ENCODE measurements at regions not wholly inside any gene's neighbourhood (a gene's known extent, or its start where the extent isn't known, plus 50 kb on each side); places are given as distances from the start of the nearest gene placed in this dataset.

DNA sequence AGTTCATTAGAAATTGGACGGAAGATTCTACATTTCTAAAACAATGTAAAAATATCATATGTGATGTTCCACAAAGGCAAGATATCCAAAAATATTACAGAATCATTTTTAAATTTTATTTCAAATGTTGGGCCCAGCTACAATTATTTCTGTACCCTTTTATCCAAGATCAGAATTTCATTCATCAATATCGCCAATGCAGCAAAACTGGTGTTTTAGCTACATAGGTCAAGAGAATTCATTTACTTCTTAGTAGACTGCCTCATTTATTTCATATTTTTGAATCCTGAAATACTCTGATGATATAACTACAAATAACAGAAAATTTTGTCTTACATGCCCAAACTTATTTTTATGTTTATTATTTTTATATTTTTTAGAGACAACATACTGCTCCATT lies 143.1 kb downstream of the CMPK2 start:
- WGBS = 96% methylated on average over 2 of the region's 2 CpGs
- no peaks in the 10 kb centered on the region for H3K9me3 ChIP-seq
- intact Hi-C loops (cut with DNase I) = no loop called here
- H3K36me3 ChIP-seq = no peaks in the 10 kb centered on the region
- H3K4me1 ChIP-seq = no peaks in the 10 kb centered on the region
- no peak overlapping the region for H3K4me3 ChIP-seq
- TF ChIP-seq POLR2A (IDR thresholded peaks at IDR 0.05; ENCODE audit: low read depth) = no peak
- no peaks in the 10 kb centered on the region for H3K27me3 ChIP-seq
- no peak overlapping the region for H3K27ac ChIP-seq (replicated peaks in 1 of 4)
- DNase-seq (ENCODE audit: extremely low spot score) = no peak

DNA sequence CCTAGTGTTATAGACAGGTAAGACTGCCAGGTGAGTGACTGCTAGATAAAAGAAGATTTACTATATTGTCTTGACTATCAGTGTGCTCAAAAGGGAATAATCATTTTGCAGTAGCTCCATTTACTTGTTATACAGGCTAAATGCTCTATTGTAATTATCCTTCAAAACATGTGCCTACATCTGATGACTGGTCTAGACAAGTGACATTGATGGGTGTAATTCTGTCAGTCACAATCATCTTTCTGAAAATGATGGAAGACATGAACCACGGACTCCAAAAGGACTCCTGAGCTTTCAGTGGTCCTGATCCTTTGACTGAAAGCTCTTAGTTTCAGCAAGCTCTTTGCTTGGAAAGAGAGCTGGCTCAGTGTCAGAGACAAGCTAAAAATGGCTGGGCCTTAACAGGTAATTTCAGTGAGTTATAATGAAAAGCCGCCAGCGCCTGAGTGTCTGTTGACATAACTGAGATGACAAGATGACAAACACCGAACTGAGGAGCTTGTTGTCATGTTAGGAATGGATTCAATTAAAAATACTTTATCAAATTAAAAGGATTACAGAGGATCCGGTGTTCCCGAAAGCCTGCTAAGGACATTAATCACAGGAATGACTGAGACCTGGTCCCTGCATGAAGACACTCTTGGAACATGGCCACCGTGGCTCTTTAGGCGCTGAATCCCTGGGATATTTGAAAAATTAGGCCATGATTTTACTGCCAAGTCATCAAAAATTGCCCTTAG lies 141.7 kb downstream of the CMPK2 start:
- DNase-seq (ENCODE audit: extremely low spot score) = no peak
- no peak overlapping the region for H3K4me3 ChIP-seq
- TF ChIP-seq POLR2A (IDR thresholded peaks at IDR 0.05; ENCODE audit: low read depth) (no peak), POLR2AphosphoS5 (IDR thresholded peaks at IDR 0.05) (no peak), EP300 (IDR thresholded peaks at IDR 0.05) (no peak)
- TF ChIP-seq, protein P1, sequence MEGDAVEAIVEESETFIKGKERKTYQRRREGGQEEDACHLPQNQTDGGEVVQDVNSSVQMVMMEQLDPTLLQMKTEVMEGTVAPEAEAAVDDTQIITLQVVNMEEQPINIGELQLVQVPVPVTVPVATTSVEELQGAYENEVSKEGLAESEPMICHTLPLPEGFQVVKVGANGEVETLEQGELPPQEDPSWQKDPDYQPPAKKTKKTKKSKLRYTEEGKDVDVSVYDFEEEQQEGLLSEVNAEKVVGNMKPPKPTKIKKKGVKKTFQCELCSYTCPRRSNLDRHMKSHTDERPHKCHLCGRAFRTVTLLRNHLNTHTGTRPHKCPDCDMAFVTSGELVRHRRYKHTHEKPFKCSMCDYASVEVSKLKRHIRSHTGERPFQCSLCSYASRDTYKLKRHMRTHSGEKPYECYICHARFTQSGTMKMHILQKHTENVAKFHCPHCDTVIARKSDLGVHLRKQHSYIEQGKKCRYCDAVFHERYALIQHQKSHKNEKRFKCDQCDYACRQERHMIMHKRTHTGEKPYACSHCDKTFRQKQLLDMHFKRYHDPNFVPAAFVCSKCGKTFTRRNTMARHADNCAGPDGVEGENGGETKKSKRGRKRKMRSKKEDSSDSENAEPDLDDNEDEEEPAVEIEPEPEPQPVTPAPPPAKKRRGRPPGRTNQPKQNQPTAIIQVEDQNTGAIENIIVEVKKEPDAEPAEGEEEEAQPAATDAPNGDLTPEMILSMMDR (IDR thresholded peaks at IDR 0.05) = no peak
- no peaks in the 10 kb centered on the region for H3K9me3 ChIP-seq
- H3K36me3 ChIP-seq = no peaks in the 10 kb centered on the region
- no peak overlapping the region for H3K27ac ChIP-seq (replicated peaks in 1 of 4)
- H3K27me3 ChIP-seq = no peaks in the 10 kb centered on the region
- WGBS = 63% methylated on average over 8 of the region's 8 CpGs
- no peaks in the 10 kb centered on the region for H3K4me1 ChIP-seq
- intact Hi-C loops (cut with DNase I) = no loop called here

DNA sequence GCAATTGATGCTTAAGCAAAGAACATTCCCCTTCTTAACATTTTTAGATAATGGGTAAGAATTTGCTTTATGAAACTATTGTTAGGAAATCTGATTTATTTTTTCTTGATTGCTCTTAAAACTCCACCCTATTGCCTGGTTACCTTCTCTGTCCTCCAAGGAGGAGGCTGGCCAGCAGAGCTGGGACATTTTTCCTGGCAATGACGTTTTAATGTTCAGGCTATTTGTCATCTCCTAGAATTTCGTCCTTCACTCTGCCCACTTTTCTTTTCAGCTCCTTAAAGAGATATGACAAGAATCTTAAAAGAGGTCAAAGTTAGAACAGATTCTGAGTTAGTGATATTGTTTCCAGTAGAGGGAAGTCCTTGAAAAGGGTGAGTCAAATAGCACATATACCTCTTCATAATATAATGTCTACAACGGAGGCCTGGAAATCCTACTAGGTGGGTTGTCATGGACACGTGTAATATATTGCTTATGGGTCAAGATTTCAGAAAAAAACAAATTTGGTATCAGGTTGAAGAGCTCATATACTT lies 141.0 kb downstream of the CMPK2 start:
- H3K27ac ChIP-seq (replicated peaks in 1 of 4) = no peak overlapping the region
- WGBS = 60% methylated on average over 4 of the region's 4 CpGs
- intact Hi-C loops (cut with DNase I) = no loop called here
- H3K4me3 ChIP-seq = no peak overlapping the region
- no peaks in the 10 kb centered on the region for H3K9me3 ChIP-seq
- H3K27me3 ChIP-seq = no peaks in the 10 kb centered on the region
- H3K36me3 ChIP-seq = no peaks in the 10 kb centered on the region
- TF ChIP-seq, protein P1 (IDR thresholded peaks at IDR 0.05) = no peak
- TF ChIP-seq EP300 (IDR thresholded peaks at IDR 0.05) (no peak), POLR2A (IDR thresholded peaks at IDR 0.05; ENCODE audit: low read depth) (no peak), POLR2AphosphoS5 (IDR thresholded peaks at IDR 0.05) (no peak)
- H3K4me1 ChIP-seq = no peaks in the 10 kb centered on the region
- DNase-seq (ENCODE audit: extremely low spot score) = no peak

DNA sequence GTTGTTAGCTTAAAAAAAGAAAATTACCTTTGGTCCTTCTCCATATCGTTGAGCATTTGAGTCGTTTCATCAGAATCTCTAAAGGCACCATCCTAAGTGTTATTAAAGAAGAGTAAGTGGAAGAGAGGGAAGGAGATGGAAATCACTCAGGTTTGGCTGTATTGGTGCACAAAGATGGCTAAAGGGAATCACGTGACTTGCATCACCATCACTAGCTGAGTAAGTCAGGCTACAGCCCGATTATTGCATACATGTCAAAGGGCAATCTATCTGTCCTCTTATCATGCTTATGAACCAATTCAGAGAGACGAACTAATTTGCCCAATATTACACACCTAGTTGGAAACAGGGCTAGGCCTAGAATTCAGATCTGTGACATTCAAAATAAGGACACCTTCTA lies 137.6 kb downstream of the CMPK2 start:
- Histone ChIP-seq H3K36me3 (no peaks in the 10 kb centered on the region), H3K4me3 (no peak overlapping the region), H3K4me1 (no peaks in the 10 kb centered on the region), H3K9me3 (no peaks in the 10 kb centered on the region), H3K27ac (replicated peaks in 1 of 4) (no peak overlapping the region), H3K27me3 (no peaks in the 10 kb centered on the region)
- TF ChIP-seq POLR2AphosphoS5 (IDR thresholded peaks at IDR 0.05) (no peak), POLR2A (IDR thresholded peaks at IDR 0.05; ENCODE audit: low read depth) (no peak), EP300 (IDR thresholded peaks at IDR 0.05) (no peak)
- TF ChIP-seq, protein P1 (IDR thresholded peaks at IDR 0.05) = no peak
- intact Hi-C loops (cut with DNase I) = no loop called here
- WGBS = 91% methylated on average over 5 of the region's 5 CpGs
- no peak for DNase-seq (ENCODE audit: extremely low spot score)

DNA sequence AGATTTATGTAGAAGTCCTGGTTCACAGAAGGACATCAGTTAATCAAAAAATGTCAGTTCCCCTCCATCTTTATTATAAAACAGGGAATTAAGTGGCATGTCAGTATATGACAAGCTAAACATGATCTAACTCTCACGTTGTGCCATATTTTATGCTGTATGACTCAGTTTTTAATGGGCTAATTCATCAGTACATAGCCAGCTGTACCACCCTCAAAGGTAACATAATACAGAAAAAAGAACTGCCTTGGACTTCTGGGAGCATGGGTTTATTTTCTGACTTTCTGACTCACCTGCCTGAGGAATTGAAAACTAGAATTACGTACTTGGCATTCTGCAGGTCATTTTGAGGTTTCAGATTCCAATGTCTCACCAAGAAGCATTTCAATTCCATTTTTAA lies 135.7 kb downstream of the CMPK2 start:
- intact Hi-C loops (cut with DNase I) = no loop called here
- Histone ChIP-seq H3K27ac (replicated peaks in 1 of 4) (no peak overlapping the region), H3K27me3 (no peaks in the 10 kb centered on the region), H3K4me1 (no peaks in the 10 kb centered on the region), H3K36me3 (no peaks in the 10 kb centered on the region), H3K9me3 (no peaks in the 10 kb centered on the region), H3K4me3 (no peak overlapping the region)
- WGBS = 77% methylated on average over 2 of the region's 2 CpGs
- DNase-seq (ENCODE audit: extremely low spot score) = no peak
- TF ChIP-seq, protein P1 (IDR thresholded peaks at IDR 0.05) = no peak
- TF ChIP-seq POLR2AphosphoS5 (IDR thresholded peaks at IDR 0.05) (no peak), EP300 (IDR thresholded peaks at IDR 0.05) (no peak), POLR2A (IDR thresholded peaks at IDR 0.05; ENCODE audit: low read depth) (no peak)
